Keratinocyte (primary cell): ENCODE measurements at regions not wholly inside any gene's neighbourhood (a gene's known extent, or its start where the extent isn't known, plus 50 kb on each side); places are given as distances from the start of the nearest gene placed in this dataset.

Source experiments
- DNase-seq: peaks from one replicate; pipeline ENCODE4 v3.0.0-alpha.2; 2011; ENCODE audit warnings: low read depth, missing footprints, low spot score
- FAIRE-seq: peaks from 2 replicates; lab custom pipeline; 2011; peaks lifted over from hg19 to GRCh38; lab: Jason Lieb, UNC
- H2AFZ ChIP-seq: 2 replicates; pipeline ENCODE4 v1.6.0; 2012; ENCODE audit warnings: low read length, control low read depth, inconsistent platforms; ENCODE audit not compliant: control insufficient read depth
- H3K27ac ChIP-seq: 2 replicates; pipeline ENCODE4 v1.5.1; 2011; ENCODE audit warnings: low read length; ENCODE audit not compliant: control insufficient read depth, insufficient read depth
- H3K27me3 ChIP-seq: 3 replicates; pipeline ENCODE4 v1.6.0; 2011; ENCODE audit warnings: low read length; ENCODE audit not compliant: control insufficient read depth, insufficient read depth; ENCODE audit errors: extremely low read depth
- H3K36me3 ChIP-seq, 2 experiments: 2 replicates in 1 of 2; 3 replicates in 1 of 2; pipeline ENCODE4 v1.5.1; 2011; ENCODE audit warnings: low read length in 2 of 2, mild to moderate bottlenecking in 1 of 2; ENCODE audit not compliant: control insufficient read depth in 2 of 2, insufficient read depth in 2 of 2; ENCODE audit errors: extremely low read depth in 1 of 2
- H3K4me1 ChIP-seq: 3 replicates; pipeline ENCODE4 v1.5.1; 2011; ENCODE audit warnings: low read length; ENCODE audit not compliant: control insufficient read depth, insufficient read depth; ENCODE audit errors: extremely low read depth
- H3K4me2 ChIP-seq: 3 replicates; pipeline ENCODE4 v1.6.0; 2011; ENCODE audit warnings: low read depth, low read length; ENCODE audit not compliant: control insufficient read depth, insufficient read depth; ENCODE audit errors: extremely low read depth
- H3K4me3 ChIP-seq, 3 experiments: fragments of 200-600 bp in 1 of 3; sonication (generic) in 1 of 3; 2 replicates in 2 of 3; 3 replicates in 1 of 3; pipeline ENCODE4 v1.5.1; 2011 to 2016; ENCODE audit warnings: low read length in 3 of 3, mild to moderate bottlenecking in 3 of 3, control low read depth in 2 of 3, inconsistent platforms in 1 of 3, low read depth in 1 of 3, mixed read lengths in 1 of 3, mixed run types in 1 of 3, moderate library complexity in 1 of 3; ENCODE audit not compliant: control insufficient read depth in 2 of 3, insufficient read depth in 2 of 3; ENCODE audit errors: extremely low read depth in 1 of 3
- H3K79me2 ChIP-seq: 2 replicates; pipeline ENCODE4 v1.6.0; 2012; ENCODE audit warnings: low read length; ENCODE audit not compliant: control insufficient read depth, insufficient read depth
- H3K9ac ChIP-seq: 3 replicates; pipeline ENCODE4 v1.6.0; 2011; ENCODE audit warnings: low read length; ENCODE audit not compliant: control insufficient read depth, insufficient read depth; ENCODE audit errors: extremely low read depth
- H3K9me1 ChIP-seq: 3 replicates; pipeline ENCODE4 v1.6.0; 2011; ENCODE audit warnings: low read length; ENCODE audit not compliant: control insufficient read depth, insufficient read depth; ENCODE audit errors: extremely low read depth
- H3K9me3 ChIP-seq: 2 replicates; pipeline ENCODE4 v1.5.1; 2012; ENCODE audit warnings: low read depth, low read length; ENCODE audit not compliant: control insufficient read depth
- H4K20me1 ChIP-seq: 3 replicates; pipeline ENCODE4 v1.6.0; 2011; ENCODE audit warnings: low read length; ENCODE audit not compliant: control insufficient read depth, insufficient read depth; ENCODE audit errors: extremely low read depth
- EZH2 ChIP-seq: IDR thresholded peaks from one replicate; pipeline ENCODE4 v1.6.1; 2012; ENCODE audit warnings: inconsistent platforms, mild to moderate bottlenecking, low read length, moderate library complexity
- dilution Hi-C: fragments of 300-500 bp; cut with MboI; formaldehyde crosslinking; loops from one replicate; pipeline ENCODE4 v1.7.0; 2020; ENCODE audit warnings: low sequenced_read_pairs; ENCODE audit not compliant: extremely low pct_ligation_motif_present
- TF ChIP-seq, protein P1 (sequence below), 3 experiments: IDR thresholded peaks in 1 of 3; conservative IDR thresholded peaks in 1 of 3; optimal IDR thresholded peaks in 1 of 3; 2 replicates in 2 of 3; 3 replicates in 1 of 3; pipeline versions ENCODE3 to v1.5.1; 2011; ENCODE audit warnings: low read length in 3 of 3, mild to moderate bottlenecking in 3 of 3, moderate library complexity in 2 of 3, control low read depth in 1 of 3, inconsistent platforms in 1 of 3; ENCODE audit not compliant: insufficient read depth in 2 of 3; ENCODE audit errors: extremely low read depth in 1 of 3

GRCh38 chr1:56236688-56237087 lies 342.7 kb downstream of the PLPP3 start:
- Histone ChIP-seq H3K36me3 (no peaks in the 10 kb centered on the region), H3K79me2 (no peaks in the 10 kb centered on the region), H3K4me3 (no peak overlapping the region), H3K4me2 (no peak overlapping the region), H3K9me1 (no peaks in the 10 kb centered on the region), H3K9me3 (no peaks in the 10 kb centered on the region), H3K27ac (no peak overlapping the region), H4K20me1 (no peaks in the 10 kb centered on the region), H3K27me3 (no peaks in the 10 kb centered on the region), H3K9ac (no peak overlapping the region), H3K4me1 (no peaks in the 10 kb centered on the region), H2AFZ (no peak overlapping the region)
- DNase-seq: no peak
- FAIRE-seq: no peak
- dilution Hi-C loops: no loop called here
- TF ChIP-seq EZH2: no peak

DNA sequence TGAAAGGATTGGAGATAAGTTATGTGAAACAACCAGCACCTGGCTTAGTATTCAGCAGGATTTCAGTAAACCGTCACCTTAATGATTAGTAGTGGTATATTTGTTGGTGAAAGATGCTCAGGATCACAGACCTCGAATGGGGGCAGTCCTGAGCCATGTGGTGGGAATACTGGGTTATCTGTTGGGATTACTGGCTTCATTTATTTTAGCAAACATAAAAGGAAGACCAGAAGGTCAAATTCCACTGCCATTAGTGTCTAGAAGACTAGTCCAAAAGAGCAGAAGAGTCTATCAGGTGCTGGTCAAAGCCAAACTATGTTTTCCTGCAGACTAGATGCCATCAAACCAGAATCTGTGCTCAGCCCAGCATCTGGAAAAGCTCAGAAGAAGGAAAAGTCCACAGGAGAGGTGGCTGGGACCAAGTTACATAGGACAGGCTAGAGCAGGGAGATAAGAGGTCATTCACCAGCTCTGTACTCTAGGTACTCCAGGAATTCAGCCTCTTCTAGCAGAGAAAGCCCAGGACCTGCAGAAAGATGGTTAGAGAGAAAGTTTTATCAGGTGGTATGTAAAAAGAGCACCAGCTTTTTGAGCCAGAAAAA lies 343.4 kb downstream of the PLPP3 start:
- Histone ChIP-seq H3K4me3 (no peak overlapping the region), H3K27ac (no peak overlapping the region), H3K9me3 (no peaks in the 10 kb centered on the region), H3K36me3 (no peaks in the 10 kb centered on the region), H3K79me2 (no peaks in the 10 kb centered on the region), H3K9me1 (no peaks in the 10 kb centered on the region), H2AFZ (no peak overlapping the region), H3K27me3 (no peaks in the 10 kb centered on the region), H3K4me2 (no peak overlapping the region), H4K20me1 (no peaks in the 10 kb centered on the region), H3K9ac (no peak overlapping the region), H3K4me1 (no peaks in the 10 kb centered on the region)
- DNase-seq (no peak), FAIRE-seq (no peak)
- dilution Hi-C loops: no loop called here
- TF ChIP-seq, protein P1, sequence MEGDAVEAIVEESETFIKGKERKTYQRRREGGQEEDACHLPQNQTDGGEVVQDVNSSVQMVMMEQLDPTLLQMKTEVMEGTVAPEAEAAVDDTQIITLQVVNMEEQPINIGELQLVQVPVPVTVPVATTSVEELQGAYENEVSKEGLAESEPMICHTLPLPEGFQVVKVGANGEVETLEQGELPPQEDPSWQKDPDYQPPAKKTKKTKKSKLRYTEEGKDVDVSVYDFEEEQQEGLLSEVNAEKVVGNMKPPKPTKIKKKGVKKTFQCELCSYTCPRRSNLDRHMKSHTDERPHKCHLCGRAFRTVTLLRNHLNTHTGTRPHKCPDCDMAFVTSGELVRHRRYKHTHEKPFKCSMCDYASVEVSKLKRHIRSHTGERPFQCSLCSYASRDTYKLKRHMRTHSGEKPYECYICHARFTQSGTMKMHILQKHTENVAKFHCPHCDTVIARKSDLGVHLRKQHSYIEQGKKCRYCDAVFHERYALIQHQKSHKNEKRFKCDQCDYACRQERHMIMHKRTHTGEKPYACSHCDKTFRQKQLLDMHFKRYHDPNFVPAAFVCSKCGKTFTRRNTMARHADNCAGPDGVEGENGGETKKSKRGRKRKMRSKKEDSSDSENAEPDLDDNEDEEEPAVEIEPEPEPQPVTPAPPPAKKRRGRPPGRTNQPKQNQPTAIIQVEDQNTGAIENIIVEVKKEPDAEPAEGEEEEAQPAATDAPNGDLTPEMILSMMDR (optimal IDR thresholded peaks at IDR 0.05 in 1 of 3, IDR thresholded peaks at IDR 0.05 in 1 of 3, conservative IDR thresholded peaks at IDR 0.05 in 1 of 3; ENCODE audit: extremely low read depth in 1 of 3, insufficient read depth in 2 of 3, low read length in 3 of 3): no peak
- no peak for TF ChIP-seq EZH2

- H3K9me1 ChIP-seq: no peaks in the 10 kb centered on the region
- no peaks in the 10 kb centered on the region for H3K27me3 ChIP-seq
- no peak for FAIRE-seq
- dilution Hi-C loops: no loop called here
- no peaks in the 10 kb centered on the region for H3K36me3 ChIP-seq
- H3K4me2 ChIP-seq: no peak overlapping the region
- no peak overlapping the region for H3K9ac ChIP-seq
- H3K79me2 ChIP-seq: no peaks in the 10 kb centered on the region
- no peaks in the 10 kb centered on the region for H3K9me3 ChIP-seq
- DNase-seq: no peak
- H2AFZ ChIP-seq: no peak overlapping the region
- no peaks in the 10 kb centered on the region for H3K4me1 ChIP-seq
- H3K27ac ChIP-seq: no peak overlapping the region
- no peaks in the 10 kb centered on the region for H4K20me1 ChIP-seq
- no peak overlapping the region for H3K4me3 ChIP-seq
- TF ChIP-seq, protein P1 (optimal IDR thresholded peaks at IDR 0.05 in 1 of 3, IDR thresholded peaks at IDR 0.05 in 1 of 3, conservative IDR thresholded peaks at IDR 0.05 in 1 of 3; ENCODE audit: extremely low read depth in 1 of 3, insufficient read depth in 2 of 3, low read length in 3 of 3): no peak
- no peak for TF ChIP-seq EZH2
Measured at GRCh38 chr1:56229186-56229585, 350.2 kb downstream of the PLPP3 start.
